ENCODE measurements at regions not wholly inside any gene's neighbourhood (a gene's known extent, or its start where the extent isn't known, plus 50 kb on each side); places are given as distances from the start of the nearest gene placed in this dataset.

- DNase-seq (ENCODE audit: low spot score) (no peak), FAIRE-seq (no peak), ATAC-seq (no peak)
- no peaks in the 10 kb centered on the region for H3K9me3 ChIP-seq (ENCODE audit: low read length)
- in situ Hi-C loops (cut with HindIII; ENCODE audit: extremely low pct_ligation_motif_present, low pct_unique_long_range_greater_than_20kb) (no loop called here), intact Hi-C loops (cut with micrococcal nuclease; ENCODE audit: unreplicated experiment) (no loop called here)
- ChIA-PET POLR2A (no interaction called here), CTCF (ENCODE audit: low intra/inter-chr PET ratio, low total read pairs) (no interaction called here)
- no peaks in the 10 kb centered on the region for H4K20me1 ChIP-seq (ENCODE audit: insufficient read depth, low read length)
- H3K4me2 ChIP-seq (ENCODE audit: low read depth, low read length), result no peak overlapping the region
- no peaks in the 10 kb centered on the region for H3K27me3 ChIP-seq (ENCODE audit: control insufficient read depth in 1 of 2, insufficient read depth in 2 of 2, low read length in 2 of 2)
- no peak overlapping the region for H3K4me3 ChIP-seq (replicated peaks in 1 of 3; ENCODE audit: insufficient read depth in 1 of 3, low read depth in 2 of 3, low read length in 3 of 3)
- 18% methylated on average over 3 of the region's 3 CpGs for WGBS (ENCODE audit: low lambda C conversion rate)
- TF ChIP-seq HIC2 (CRISPR knock-in tag; IDR thresholded peaks at IDR 0.05; ENCODE audit: low read depth) (no peak), FOXP1 (IDR thresholded peaks at IDR 0.05) (no peak), FOXP1 (CRISPR knock-in tag; IDR thresholded peaks at IDR 0.05) (no peak), KDM5A (IDR thresholded peaks at IDR 0.05; ENCODE audit: borderline replicate concordance, low read length) (no peak), ATF7-NPFF (CRISPR knock-in tag; IDR thresholded peaks at IDR 0.05; ENCODE audit: low read depth) (no peak), ZNF850 (CRISPR knock-in tag; conservative IDR thresholded peaks at IDR 0.05) (no peak), ZNF513 (CRISPR knock-in tag; conservative IDR thresholded peaks at IDR 0.05) (no peak), ZC3H13 (CRISPR knock-in tag; IDR thresholded peaks at IDR 0.05) (no peak), IKZF5 (CRISPR knock-in tag; IDR thresholded peaks at IDR 0.05) (no peak), ZNF446 (CRISPR knock-in tag; IDR thresholded peaks at IDR 0.05) (no peak), MBNL3 (CRISPR knock-in tag; conservative IDR thresholded peaks at IDR 0.05) (no peak), ZNF280D (CRISPR knock-in tag; IDR thresholded peaks at IDR 0.05) (no peak)
- H3K27ac ChIP-seq (ENCODE audit: extremely low read length, insufficient read depth, low read length), result no peak overlapping the region
- H3K4me1 ChIP-seq (ENCODE audit: insufficient read depth, low read length), result no peaks in the 10 kb centered on the region
- H3K36me3 ChIP-seq (replicated peaks in 1 of 2; ENCODE audit: control insufficient read depth in 1 of 2, insufficient read depth in 2 of 2, low read length in 2 of 2), result no peaks in the 10 kb centered on the region
- no peak overlapping the region for H2AFZ ChIP-seq (ENCODE audit: low read length)
- BruUV-seq (replicated peaks), result no TSS peak
- H3K79me2 ChIP-seq (ENCODE audit: insufficient read depth, low read length), result no peaks in the 10 kb centered on the region
- no peak overlapping the region for H3K9ac ChIP-seq (ENCODE audit: insufficient read depth, low read depth, low read length)
Observed at GRCh38 chr4:108559911-108560310, 60.5 kb upstream of the RPL34 start.
